HG02610 (cell line): ENCODE measurements at regions not wholly inside any gene's neighbourhood (a gene's known extent, or its start where the extent isn't known, plus 50 kb on each side); places are given as distances from the start of the nearest gene placed in this dataset.

Experiments
- ATAC-seq: cut with Tn5 transposase; IDR thresholded peaks from one replicate; pipeline ENCODE4 v1.9.1; 2021; ENCODE audit warnings: mild to moderate bottlenecking, moderate library complexity; ENCODE audit not compliant: unreplicated experiment

- ATAC-seq, result no peak
These were observed 57.5 kb downstream of the OSR1 start for GRCh38 chr2:19300961-19301360.

GRCh38 chr2:19299522-19299921 lies 58.9 kb downstream of the OSR1 start:
- ATAC-seq, result no peak

GRCh38 chr2:19299032-19299431 lies 59.4 kb downstream of the OSR1 start:
- no peak for ATAC-seq

DNA sequence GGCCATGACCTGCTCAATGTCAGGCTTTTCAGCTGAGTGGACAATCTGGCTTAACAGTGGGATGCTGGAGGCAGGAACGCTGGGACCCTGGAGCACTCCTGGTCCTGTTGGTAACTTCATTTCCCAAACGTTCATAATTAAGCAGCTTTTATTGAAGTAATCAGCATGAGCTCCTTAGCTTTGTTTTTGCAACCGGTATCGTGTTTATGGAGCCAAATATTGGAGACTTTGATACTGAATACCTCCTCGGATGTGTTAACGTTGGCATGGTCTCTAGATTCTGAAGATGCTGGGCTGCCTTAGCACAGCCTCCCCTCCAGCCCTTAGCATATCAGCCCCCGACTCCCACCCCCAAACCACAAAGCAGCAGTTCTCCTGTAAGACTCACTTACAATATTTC lies 60.7 kb downstream of the OSR1 start:
- ATAC-seq, result no peak

DNA sequence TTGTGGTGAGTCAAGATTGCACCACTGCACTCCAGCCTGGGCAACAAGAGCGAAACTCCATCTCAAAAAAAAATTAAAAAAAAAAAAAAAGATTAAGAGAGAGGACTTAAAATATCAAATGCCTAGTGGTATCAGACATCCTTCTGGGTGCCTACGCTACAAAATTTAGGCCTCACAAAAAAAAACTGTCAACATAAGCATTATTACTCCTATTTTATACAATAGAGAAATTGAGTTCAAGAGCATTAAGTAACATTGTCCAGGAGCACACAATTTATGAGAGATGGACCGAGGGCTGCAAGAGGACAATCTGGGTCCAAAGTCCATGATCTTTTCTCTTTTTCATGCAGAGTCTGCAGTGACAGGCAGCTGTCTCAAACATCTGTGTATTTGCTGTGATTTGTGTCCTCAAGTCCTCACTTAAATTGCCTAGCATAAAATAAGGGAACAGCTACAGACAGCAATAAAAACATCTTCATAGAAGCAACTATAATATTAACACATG lies 62.4 kb downstream of the OSR1 start:
- ATAC-seq, result no peak

DNA sequence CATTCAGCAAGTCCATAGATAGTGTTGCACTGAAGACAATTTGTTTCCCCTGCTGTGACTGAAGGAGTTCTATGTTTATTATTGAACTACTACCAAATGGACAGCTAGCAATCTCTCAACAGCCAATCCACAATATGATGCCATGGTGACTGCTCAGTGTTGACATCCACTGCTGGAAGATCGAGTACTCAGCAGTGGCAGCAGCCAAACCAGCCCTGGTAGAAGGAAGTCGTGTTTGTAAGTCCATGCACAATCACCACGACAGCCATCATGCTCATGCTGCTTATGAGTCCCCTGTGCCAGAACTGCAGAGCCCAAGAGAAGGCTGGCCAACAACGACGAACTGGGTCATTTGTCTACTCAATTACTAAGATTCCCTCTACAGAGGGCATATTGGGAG lies 66.4 kb downstream of the OSR1 start:
- no peak for ATAC-seq

GRCh38 chr2:19288291-19288690 lies 70.1 kb downstream of the OSR1 start:
- ATAC-seq, result no peak

DNA sequence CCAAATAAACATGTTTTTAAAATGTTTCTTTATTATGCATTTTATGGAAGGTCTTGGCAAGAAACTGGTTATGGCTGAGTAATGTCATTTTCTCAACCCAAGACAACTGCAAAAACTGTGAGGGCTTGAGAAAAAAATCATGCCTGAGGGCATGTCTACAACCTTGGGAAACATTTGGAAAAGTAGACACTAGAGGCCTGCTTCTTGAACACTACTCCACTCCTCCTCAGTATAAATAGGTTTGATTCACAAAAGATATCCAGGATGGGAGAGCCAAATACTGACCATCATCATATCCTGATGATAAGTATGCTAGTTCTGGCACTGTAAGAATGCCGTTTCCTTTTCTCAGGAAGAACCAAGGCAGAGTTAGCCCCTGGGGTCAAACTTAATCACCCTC lies 71.1 kb downstream of the OSR1 start:
- ATAC-seq, result no peak

DNA sequence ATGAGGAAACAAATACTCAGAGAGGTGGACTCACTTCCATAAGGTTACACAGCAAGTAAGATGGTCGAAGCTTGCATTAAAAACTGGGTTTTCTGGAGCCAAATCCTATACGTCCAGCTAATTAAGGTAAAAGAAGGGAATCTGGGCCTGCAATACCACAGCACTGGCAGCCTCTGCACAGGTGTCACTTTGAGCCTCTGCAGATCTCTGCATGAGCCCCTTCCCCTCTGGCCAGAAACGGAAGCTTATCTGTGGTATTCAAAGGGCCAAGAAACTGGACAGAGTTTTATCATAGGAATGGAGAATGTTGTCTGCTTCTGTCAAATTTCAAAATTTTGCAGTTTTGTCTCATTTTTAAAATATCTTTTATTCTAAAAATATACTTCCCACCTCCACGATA lies 76.1 kb downstream of the OSR1 start:
- no peak for ATAC-seq

- no peak for ATAC-seq
These were observed 84.0 kb downstream of the OSR1 start for GRCh38 chr2:19274439-19274838.

- ATAC-seq, result no peak
These were observed 85.4 kb downstream of the OSR1 start for GRCh38 chr2:19272941-19273470.

GRCh38 chr2:19272039-19272438 lies 86.4 kb downstream of the OSR1 start:
- no peak for ATAC-seq

DNA sequence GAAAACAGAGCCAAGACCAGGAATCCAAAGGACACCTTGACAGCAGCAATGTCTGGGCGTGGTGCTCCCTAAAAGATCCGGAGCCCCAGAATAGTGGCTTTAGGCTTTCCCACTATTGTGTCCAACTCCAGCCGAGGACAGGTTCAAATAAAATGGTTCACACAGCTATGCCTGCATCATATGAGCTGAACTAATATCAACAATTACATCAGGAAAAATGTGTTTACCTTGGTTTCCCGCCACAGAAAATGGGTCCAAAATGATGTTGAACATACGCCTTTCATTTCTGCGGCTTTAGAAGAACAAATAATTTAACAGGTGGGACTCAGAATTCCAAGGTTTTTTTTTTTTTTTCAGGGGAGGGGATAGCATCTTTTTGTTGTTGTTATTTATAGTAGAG lies 93.6 kb downstream of the OSR1 start:
- ATAC-seq, result no peak

GRCh38 chr2:19262150-19262549 lies 96.3 kb downstream of the OSR1 start:
- no peak for ATAC-seq

- ATAC-seq, result no peak
These were observed 97.4 kb downstream of the OSR1 start for GRCh38 chr2:19261061-19261460.

- no peak for ATAC-seq
These were observed 102.3 kb downstream of the OSR1 start for GRCh38 chr2:19256121-19256601.

DNA sequence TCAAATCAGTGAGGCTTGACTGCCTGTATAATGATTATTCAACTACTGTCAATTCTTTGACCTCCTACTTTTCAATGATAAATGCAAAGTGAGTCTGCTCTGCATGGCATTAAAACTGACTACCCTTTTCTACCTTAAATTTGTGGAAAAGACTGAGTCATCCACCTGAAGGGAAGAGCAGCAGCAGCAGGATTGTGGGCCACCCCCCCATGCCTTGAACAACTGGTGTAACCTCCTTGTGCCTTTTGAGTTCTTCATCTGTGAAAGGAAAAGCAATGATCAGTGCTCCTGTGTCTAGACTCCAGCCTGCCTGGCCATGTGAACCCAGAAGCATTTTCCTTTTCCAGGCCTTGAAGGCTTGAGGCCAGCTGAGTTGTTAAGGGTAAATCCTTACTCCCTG lies 102.9 kb downstream of the OSR1 start:
- ATAC-seq, result no peak

DNA sequence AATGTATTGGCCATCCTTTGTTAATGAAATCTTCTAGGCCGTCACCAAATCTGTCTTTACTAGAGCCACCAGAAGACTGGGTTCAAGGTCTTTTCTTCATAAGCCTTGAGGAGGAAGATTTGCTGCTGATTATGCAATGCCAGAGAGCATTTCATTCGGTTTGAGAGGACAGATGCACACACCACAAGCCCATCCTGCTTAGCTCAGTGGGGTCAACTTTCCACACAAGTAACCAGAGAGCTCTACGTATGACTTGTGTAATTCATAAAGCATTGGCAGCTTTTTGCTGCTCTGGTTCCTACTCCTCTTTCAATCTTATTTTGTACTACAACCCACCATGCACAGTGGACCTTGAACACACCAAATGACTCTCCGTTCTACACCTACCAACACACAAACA lies 106.9 kb downstream of the OSR1 start:
- no peak for ATAC-seq

GRCh38 chr2:19250906-19251305 lies 107.5 kb downstream of the OSR1 start:
- ATAC-seq, result no peak

- no peak for ATAC-seq
These were observed 111.2 kb downstream of the OSR1 start for GRCh38 chr2:19247186-19247585.

DNA sequence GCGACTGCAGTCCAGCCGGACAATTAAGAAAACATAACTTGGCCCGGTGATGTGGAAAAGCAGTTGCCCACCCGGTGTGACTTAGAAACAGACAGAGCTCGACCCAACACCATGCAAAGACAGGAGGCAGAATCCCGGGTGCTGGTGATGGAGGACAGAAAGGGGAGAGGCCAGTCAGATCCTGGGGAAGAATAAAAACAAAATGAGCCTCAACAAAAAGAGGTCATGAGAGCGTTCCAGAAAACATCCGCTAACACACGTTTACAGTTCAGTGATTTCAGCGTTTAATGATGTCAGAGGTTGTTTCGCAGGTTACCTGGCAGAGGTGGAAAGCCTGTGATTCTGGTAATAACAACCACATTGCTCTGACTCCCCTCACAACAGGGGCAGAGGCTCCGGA lies 111.9 kb downstream of the OSR1 start:
- ATAC-seq, result no peak

DNA sequence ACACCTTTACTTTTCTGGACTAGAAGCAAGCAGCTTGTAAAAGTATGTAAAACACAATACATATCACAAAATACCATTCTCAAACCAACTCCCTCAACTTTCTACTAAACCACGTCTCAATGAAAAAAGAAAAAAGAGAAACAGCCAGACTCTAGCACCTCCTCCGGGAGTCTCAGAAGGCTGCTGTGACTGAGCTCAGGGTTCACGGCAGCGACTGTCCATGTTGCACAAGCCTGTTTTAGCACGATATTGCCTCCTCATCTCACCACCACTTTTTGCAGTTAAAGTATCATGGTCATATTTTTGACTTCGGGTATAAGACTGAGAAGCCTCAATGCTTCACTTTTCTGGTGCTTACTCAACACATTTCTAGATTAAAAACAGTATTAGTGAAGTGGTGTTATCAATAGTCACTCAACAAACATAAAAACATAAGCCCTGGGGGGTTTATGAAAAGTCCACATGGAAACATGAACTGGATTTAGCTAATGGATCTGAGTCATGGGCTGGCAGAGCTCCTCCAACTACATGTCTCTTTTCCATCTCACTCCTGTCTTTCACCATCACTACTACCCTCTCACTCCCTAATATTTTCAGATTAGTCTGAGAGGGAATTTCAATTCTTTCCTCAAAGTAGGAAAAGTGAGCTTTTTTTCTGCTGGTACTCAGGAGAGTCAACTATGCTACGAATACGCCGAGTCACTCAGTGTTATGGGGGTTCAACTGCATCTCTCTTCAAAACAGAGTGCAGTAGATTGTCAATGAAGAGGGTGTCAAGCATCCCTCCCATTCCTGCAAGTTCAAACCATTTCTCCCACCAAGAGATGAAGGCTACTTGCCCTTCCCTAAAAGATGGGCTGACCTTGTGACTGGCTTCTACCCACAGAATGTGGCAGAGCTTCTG lies 113.7 kb downstream of the OSR1 start:
- no peak for ATAC-seq
